Neural cell (in vitro differentiated cells): ENCODE measurements at regions not wholly inside any gene's neighbourhood (a gene's known extent, or its start where the extent isn't known, plus 50 kb on each side); places are given as distances from the start of the nearest gene placed in this dataset.
"Not testable (repeated sequence)": the region's sequence is repeated elsewhere in the genome, so short reads cannot be mapped to it uniquely, and the experiment has no call there.

Experiments
- CTCF ChIP-seq: fragments of 450-650 bp; IDR thresholded peaks from 2 replicates; pipeline ENCODE4 v1.5.1; 2014; ENCODE audit warnings: antibody characterized with exemption, mild to moderate bottlenecking, moderate library complexity; ENCODE audit not compliant: poor library complexity, severe bottlenecking
- EP300 ChIP-seq: fragments of 450-650 bp; conservative IDR thresholded peaks from 2 replicates; pipeline ENCODE4 v1.6.1; 2014; ENCODE audit warnings: antibody characterized with exemption, mild to moderate bottlenecking, moderate library complexity; ENCODE audit not compliant: poor library complexity, severe bottlenecking
- EZH2 ChIP-seq: fragments of 200-600, 300-800 bp; shearing (Covaris generic), sonication (generic); IDR thresholded peaks from 2 replicates; pipeline ENCODE4 v1.6.1; 2014; ENCODE audit warnings: antibody characterized with exemption, low read length, borderline replicate concordance, mild to moderate bottlenecking; ENCODE audit not compliant: insufficient read depth, poor library complexity, severe bottlenecking
- MXI1 ChIP-seq: fragments of 450-650 bp; conservative IDR thresholded peaks from 2 replicates; pipeline ENCODE4 v1.6.1; 2014; ENCODE audit warnings: antibody characterized with exemption, mild to moderate bottlenecking; ENCODE audit not compliant: poor library complexity, severe bottlenecking
- POLR2AphosphoS5 ChIP-seq: IDR thresholded peaks from 2 replicates; pipeline ENCODE4 v1.6.1; 2012
- RAD21 ChIP-seq: fragments of 450-650 bp; conservative IDR thresholded peaks from 2 replicates; pipeline ENCODE4 v1.6.1; 2014; ENCODE audit warnings: antibody characterized with exemption, mild to moderate bottlenecking, moderate library complexity
- REST ChIP-seq: IDR thresholded peaks from 2 replicates; pipeline ENCODE4 v1.6.1; 2012; ENCODE audit warnings: borderline replicate concordance
- SMC3 ChIP-seq: fragments of 450-650 bp; conservative IDR thresholded peaks from 2 replicates; pipeline ENCODE4 v1.6.1; 2014; ENCODE audit warnings: antibody characterized with exemption, mild to moderate bottlenecking, moderate library complexity; ENCODE audit not compliant: poor library complexity
- TAF1 ChIP-seq: IDR thresholded peaks from 2 replicates; pipeline ENCODE4 v1.6.1; 2012; ENCODE audit warnings: low read depth

GRCh38 chr9:41356588-41357349 is 167.7 kb upstream of the ZNG1F start:
- TF ChIP-seq REST, CTCF, EZH2, EP300, TAF1, SMC3, RAD21, POLR2AphosphoS5, MXI1: not testable (repeated sequence)
